ENCODE measurements at regions not wholly inside any gene's neighbourhood (a gene's known extent, or its start where the extent isn't known, plus 50 kb on each side); places are given as distances from the start of the nearest gene placed in this dataset.

GRCh38 chr22:34070051-34070450 lies 149.8 kb upstream of the LARGE1 start:
- intact Hi-C loops (cut with micrococcal nuclease), result no loop called here
- TF ChIP-seq EZH2 (IDR thresholded peaks at IDR 0.05; ENCODE audit: borderline replicate concordance, insufficient read depth, low read depth, low read length, poor library complexity, severe bottlenecking), result no peak
- no peak for TF ChIP-seq CTCF (IDR thresholded peaks at IDR 0.05)
- DNase-seq (no peak), ATAC-seq (ENCODE audit: low read depth) (no peak)
- POLR2A ChIA-PET, result no interaction called here
- Histone ChIP-seq H3K79me2 (ENCODE audit: control insufficient read depth, insufficient read depth, low read length) (no peaks in the 10 kb centered on the region), H3K4me1 (ENCODE audit: control insufficient read depth in 2 of 2, insufficient read depth in 2 of 2, low read length in 2 of 2) (no peaks in the 10 kb centered on the region), H4K20me1 (ENCODE audit: control insufficient read depth, insufficient read depth, low read length, poor library complexity, severe bottlenecking) (no peaks in the 10 kb centered on the region), H3K4me2 (replicated peaks; ENCODE audit: low read depth, low read length, poor library complexity, severe bottlenecking) (no peak overlapping the region), H3K9me3 (ENCODE audit: control extremely low read depth in 1 of 3, control insufficient read depth in 2 of 3, insufficient read depth in 1 of 3, low read length in 2 of 3) (no peaks in the 10 kb centered on the region), H3K9ac (ENCODE audit: low read length) (no peak overlapping the region), H2AFZ (ENCODE audit: insufficient read depth, low read depth, low read length, poor library complexity, severe bottlenecking) (no peak overlapping the region), H3K4me3 (ENCODE audit: control extremely low read depth in 1 of 5, extremely low read depth in 1 of 5, insufficient read depth in 1 of 5, low read depth in 2 of 5, low read length in 4 of 5) (no peak overlapping the region), H3K27ac (ENCODE audit: low read length in 2 of 2) (no peak overlapping the region), H3K36me3 (replicated peaks in 1 of 2; ENCODE audit: control extremely low read depth in 1 of 2, control insufficient read depth in 1 of 2, extremely low read depth in 1 of 2, insufficient read depth in 2 of 2, low read length in 1 of 2) (no peaks in the 10 kb centered on the region), H3K27me3 (replicated peaks in 1 of 4; ENCODE audit: control extremely low read depth in 1 of 4, control insufficient read depth in 3 of 4, insufficient read depth in 4 of 4, low read length in 3 of 4) (peaks cover 0 to 5% (median under 1%) of the 10 kb centered on the region in 4 experiments)
- CTCF ChIA-PET, result no interaction called here
- Mint-ChIP-seq H3K4me3 (no peak overlapping the region), H3K4me1 (no peaks in the 10 kb centered on the region), H3K27ac (no peak overlapping the region), H3K9me3 (ENCODE audit: insufficient read depth) (no peaks in the 10 kb centered on the region), H3K27me3 (peaks cover 6% of the 10 kb centered on the region)
- 87% methylated on average over 5 of the region's 5 CpGs for WGBS (ENCODE audit: insufficient coverage)

- no peak overlapping the region for H3K4me3 Mint-ChIP-seq
- Histone ChIP-seq H3K36me3 (replicated peaks in 1 of 2; ENCODE audit: control extremely low read depth in 1 of 2, control insufficient read depth in 1 of 2, extremely low read depth in 1 of 2, insufficient read depth in 2 of 2, low read length in 1 of 2) (no peaks in the 10 kb centered on the region), H3K27me3 (replicated peaks in 1 of 4; ENCODE audit: control extremely low read depth in 1 of 4, control insufficient read depth in 3 of 4, insufficient read depth in 4 of 4, low read length in 3 of 4) (peaks cover 0 to 5% (median under 1%) of the 10 kb centered on the region in 4 experiments), H2AFZ (ENCODE audit: insufficient read depth, low read depth, low read length, poor library complexity, severe bottlenecking) (no peak overlapping the region), H3K4me3 (ENCODE audit: control extremely low read depth in 1 of 5, extremely low read depth in 1 of 5, insufficient read depth in 1 of 5, low read depth in 2 of 5, low read length in 4 of 5) (no peak overlapping the region), H3K27ac (ENCODE audit: low read length in 2 of 2) (no peak overlapping the region), H3K4me1 (ENCODE audit: control insufficient read depth in 2 of 2, insufficient read depth in 2 of 2, low read length in 2 of 2) (no peaks in the 10 kb centered on the region), H4K20me1 (ENCODE audit: control insufficient read depth, insufficient read depth, low read length, poor library complexity, severe bottlenecking) (no peaks in the 10 kb centered on the region), H3K4me2 (replicated peaks; ENCODE audit: low read depth, low read length, poor library complexity, severe bottlenecking) (no peak overlapping the region), H3K79me2 (ENCODE audit: control insufficient read depth, insufficient read depth, low read length) (no peaks in the 10 kb centered on the region), H3K9ac (ENCODE audit: low read length) (no peak overlapping the region), H3K9me3 (ENCODE audit: control extremely low read depth in 1 of 3, control insufficient read depth in 2 of 3, insufficient read depth in 1 of 3, low read length in 2 of 3) (no peaks in the 10 kb centered on the region)
- intact Hi-C loops (cut with micrococcal nuclease), result no loop called here
- DNase-seq, result no peak
- POLR2A ChIA-PET, result no interaction called here
- 87% methylated on average over 2 of the region's 3 CpGs for WGBS (ENCODE audit: insufficient coverage)
- no peak for ATAC-seq (ENCODE audit: low read depth)
- CTCF ChIA-PET, result no interaction called here
- H3K9me3 Mint-ChIP-seq (ENCODE audit: insufficient read depth), result no peaks in the 10 kb centered on the region
- no peaks in the 10 kb centered on the region for H3K4me1 Mint-ChIP-seq
- H3K27ac Mint-ChIP-seq, result no peak overlapping the region
- no peak for TF ChIP-seq EZH2 (IDR thresholded peaks at IDR 0.05; ENCODE audit: borderline replicate concordance, insufficient read depth, low read depth, low read length, poor library complexity, severe bottlenecking)
- TF ChIP-seq CTCF (IDR thresholded peaks at IDR 0.05), result no peak
- H3K27me3 Mint-ChIP-seq, result peaks cover 6% of the 10 kb centered on the region
Observed at GRCh38 chr22:34070531-34070930, 150.3 kb upstream of the LARGE1 start.

Data from B cell (primary cell).